ENCODE measurements at regions not wholly inside any gene's neighbourhood (a gene's known extent, or its start where the extent isn't known, plus 50 kb on each side); places are given as distances from the start of the nearest gene placed in this dataset.

DNA sequence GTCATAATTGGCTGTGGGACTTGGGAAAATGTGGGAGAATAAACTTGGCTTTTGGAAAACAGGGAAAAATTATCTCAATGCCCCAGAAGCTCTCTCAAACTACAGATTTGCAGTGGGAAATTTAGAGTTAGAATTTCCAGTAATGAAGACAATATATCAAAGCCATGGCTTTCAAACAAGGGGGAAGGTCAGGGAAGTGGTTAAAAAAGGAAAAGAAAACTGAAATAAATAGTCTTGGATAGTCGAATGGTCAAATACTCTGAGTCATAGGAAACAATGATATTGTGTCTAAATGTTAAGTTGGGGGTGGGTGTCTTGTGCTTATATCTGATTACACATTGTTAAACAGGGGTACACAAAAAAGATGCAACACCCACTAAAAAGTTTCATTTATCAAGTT lies 272.4 kb upstream of the COL8A1 start:
- Histone ChIP-seq H2AFZ (ENCODE audit: low read length) (no peak overlapping the region), H3K36me3 (replicated peaks in 1 of 2; ENCODE audit: control insufficient read depth in 1 of 2, insufficient read depth in 2 of 2, low read length in 2 of 2) (no peaks in the 10 kb centered on the region), H3K9me3 (ENCODE audit: low read length) (no peaks in the 10 kb centered on the region), H3K4me1 (ENCODE audit: insufficient read depth, low read length) (no peaks in the 10 kb centered on the region), H3K4me2 (ENCODE audit: low read depth, low read length) (no peak overlapping the region), H3K27ac (ENCODE audit: extremely low read length, insufficient read depth, low read length) (no peak overlapping the region), H3K79me2 (ENCODE audit: insufficient read depth, low read length) (no peaks in the 10 kb centered on the region), H3K27me3 (ENCODE audit: control insufficient read depth in 1 of 2, insufficient read depth in 2 of 2, low read length in 2 of 2) (no peaks in the 10 kb centered on the region), H3K4me3 (replicated peaks in 1 of 3; ENCODE audit: insufficient read depth in 1 of 3, low read depth in 2 of 3, low read length in 3 of 3) (no peak overlapping the region), H3K9ac (ENCODE audit: insufficient read depth, low read depth, low read length) (no peak overlapping the region), H4K20me1 (ENCODE audit: insufficient read depth, low read length) (no peaks in the 10 kb centered on the region)
- ChIA-PET CTCF (ENCODE audit: low intra/inter-chr PET ratio, low total read pairs) (no interaction called here), POLR2A (no interaction called here)
- in situ Hi-C loops (cut with HindIII; ENCODE audit: extremely low pct_ligation_motif_present, low pct_unique_long_range_greater_than_20kb), result no loop called here
- BruUV-seq (replicated peaks), result no TSS peak
- no peak for ATAC-seq
- intact Hi-C loops (cut with micrococcal nuclease; ENCODE audit: unreplicated experiment), result no loop called here
- FAIRE-seq, result no peak
- DNase-seq (ENCODE audit: low spot score), result no peak
- TF ChIP-seq PHF21A (CRISPR knock-in tag; IDR thresholded peaks at IDR 0.05), result no peak
- WGBS (ENCODE audit: low lambda C conversion rate), result 0% methylated on average over 1 of the region's 1 CpG

DNA sequence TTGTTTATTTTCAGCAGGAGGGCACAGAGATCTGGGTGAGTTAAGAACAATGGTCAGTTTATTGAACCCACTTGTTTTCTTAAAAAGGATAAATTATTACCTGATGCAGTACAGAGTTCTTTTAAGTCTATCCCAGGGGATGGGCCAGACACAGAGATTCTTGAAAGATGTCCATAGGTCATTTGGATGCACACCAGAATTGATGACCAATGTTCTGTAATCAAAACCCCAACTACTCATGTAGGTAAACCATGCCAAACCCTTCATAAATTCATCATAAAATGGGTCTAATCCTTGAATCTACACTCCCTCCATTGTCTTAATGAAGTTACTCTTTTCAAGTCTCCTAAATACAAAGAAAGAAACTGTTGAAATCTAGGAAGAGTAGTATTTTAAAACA lies 273.0 kb upstream of the COL8A1 start:
- no TSS peak for BruUV-seq (replicated peaks)
- ATAC-seq, result no peak
- CTCF ChIA-PET (ENCODE audit: low intra/inter-chr PET ratio, low total read pairs), result no interaction called here
- Histone ChIP-seq H3K79me2 (ENCODE audit: insufficient read depth, low read length) (no peaks in the 10 kb centered on the region), H3K36me3 (replicated peaks in 1 of 2; ENCODE audit: control insufficient read depth in 1 of 2, insufficient read depth in 2 of 2, low read length in 2 of 2) (no peaks in the 10 kb centered on the region), H3K4me1 (ENCODE audit: insufficient read depth, low read length) (no peaks in the 10 kb centered on the region), H3K4me3 (replicated peaks in 1 of 3; ENCODE audit: insufficient read depth in 1 of 3, low read depth in 2 of 3, low read length in 3 of 3) (no peak overlapping the region), H2AFZ (ENCODE audit: low read length) (no peak overlapping the region), H3K27ac (ENCODE audit: extremely low read length, insufficient read depth, low read length) (no peak overlapping the region), H3K27me3 (ENCODE audit: control insufficient read depth in 1 of 2, insufficient read depth in 2 of 2, low read length in 2 of 2) (no peaks in the 10 kb centered on the region), H3K4me2 (ENCODE audit: low read depth, low read length) (no peak overlapping the region), H4K20me1 (ENCODE audit: insufficient read depth, low read length) (no peaks in the 10 kb centered on the region), H3K9me3 (ENCODE audit: low read length) (no peaks in the 10 kb centered on the region), H3K9ac (ENCODE audit: insufficient read depth, low read depth, low read length) (no peak overlapping the region)
- POLR2A ChIA-PET, result no interaction called here
- FAIRE-seq, result no peak
- in situ Hi-C loops (cut with HindIII; ENCODE audit: extremely low pct_ligation_motif_present, low pct_unique_long_range_greater_than_20kb), result no loop called here
- DNase-seq (ENCODE audit: low spot score), result no peak
- intact Hi-C loops (cut with micrococcal nuclease; ENCODE audit: unreplicated experiment), result no loop called here
- TF ChIP-seq PHB2 (IDR thresholded peaks at IDR 0.05; ENCODE audit: partially characterized antibody) (no peak), ZNF33B (CRISPR knock-in tag; IDR thresholded peaks at IDR 0.05) (no peak), GATAD2A (CRISPR knock-in tag; IDR thresholded peaks at IDR 0.05) (no peak), STAG1 (CRISPR knock-in tag; IDR thresholded peaks at IDR 0.05) (no peak), MED1 (CRISPR knock-in tag; IDR thresholded peaks at IDR 0.05) (no peak), CHCHD3 (CRISPR knock-in tag; IDR thresholded peaks at IDR 0.05) (no peak), MTF1 (CRISPR knock-in tag; IDR thresholded peaks at IDR 0.05) (no peak), ZNF430 (CRISPR knock-in tag; IDR thresholded peaks at IDR 0.05) (no peak), STAT6 (CRISPR knock-in tag; IDR thresholded peaks at IDR 0.05; ENCODE audit: borderline replicate concordance) (no peak)
- TF ChIP-seq, protein P1, sequence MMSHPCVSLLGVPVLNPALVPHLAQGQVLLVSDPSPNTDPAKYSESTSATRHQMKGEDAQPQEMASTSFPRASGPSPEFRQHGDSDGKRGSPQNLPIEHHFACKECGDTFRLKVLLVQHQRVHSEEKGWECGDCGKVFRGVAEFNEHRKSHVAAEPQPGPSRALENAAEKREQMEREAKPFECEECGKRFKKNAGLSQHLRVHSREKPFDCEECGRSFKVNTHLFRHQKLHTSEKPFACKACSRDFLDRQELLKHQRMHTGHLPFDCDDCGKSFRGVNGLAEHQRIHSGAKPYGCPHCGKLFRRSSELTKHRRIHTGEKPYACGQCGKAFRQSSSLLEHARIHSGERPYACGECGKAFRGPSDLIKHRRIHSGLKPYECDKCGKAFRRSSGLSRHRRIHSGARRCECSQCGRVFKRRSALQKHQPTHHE (CRISPR knock-in tag; IDR thresholded peaks at IDR 0.05; ENCODE audit: borderline replicate concordance), result no peak
- TF ChIP-seq, protein P2, sequence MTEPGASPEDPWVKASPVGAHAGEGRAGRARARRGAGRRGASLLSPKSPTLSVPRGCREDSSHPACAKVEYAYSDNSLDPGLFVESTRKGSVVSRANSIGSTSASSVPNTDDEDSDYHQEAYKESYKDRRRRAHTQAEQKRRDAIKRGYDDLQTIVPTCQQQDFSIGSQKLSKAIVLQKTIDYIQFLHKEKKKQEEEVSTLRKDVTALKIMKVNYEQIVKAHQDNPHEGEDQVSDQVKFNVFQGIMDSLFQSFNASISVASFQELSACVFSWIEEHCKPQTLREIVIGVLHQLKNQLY (CRISPR knock-in tag; IDR thresholded peaks at IDR 0.05), result no peak
- TF ChIP-seq, protein P3, sequence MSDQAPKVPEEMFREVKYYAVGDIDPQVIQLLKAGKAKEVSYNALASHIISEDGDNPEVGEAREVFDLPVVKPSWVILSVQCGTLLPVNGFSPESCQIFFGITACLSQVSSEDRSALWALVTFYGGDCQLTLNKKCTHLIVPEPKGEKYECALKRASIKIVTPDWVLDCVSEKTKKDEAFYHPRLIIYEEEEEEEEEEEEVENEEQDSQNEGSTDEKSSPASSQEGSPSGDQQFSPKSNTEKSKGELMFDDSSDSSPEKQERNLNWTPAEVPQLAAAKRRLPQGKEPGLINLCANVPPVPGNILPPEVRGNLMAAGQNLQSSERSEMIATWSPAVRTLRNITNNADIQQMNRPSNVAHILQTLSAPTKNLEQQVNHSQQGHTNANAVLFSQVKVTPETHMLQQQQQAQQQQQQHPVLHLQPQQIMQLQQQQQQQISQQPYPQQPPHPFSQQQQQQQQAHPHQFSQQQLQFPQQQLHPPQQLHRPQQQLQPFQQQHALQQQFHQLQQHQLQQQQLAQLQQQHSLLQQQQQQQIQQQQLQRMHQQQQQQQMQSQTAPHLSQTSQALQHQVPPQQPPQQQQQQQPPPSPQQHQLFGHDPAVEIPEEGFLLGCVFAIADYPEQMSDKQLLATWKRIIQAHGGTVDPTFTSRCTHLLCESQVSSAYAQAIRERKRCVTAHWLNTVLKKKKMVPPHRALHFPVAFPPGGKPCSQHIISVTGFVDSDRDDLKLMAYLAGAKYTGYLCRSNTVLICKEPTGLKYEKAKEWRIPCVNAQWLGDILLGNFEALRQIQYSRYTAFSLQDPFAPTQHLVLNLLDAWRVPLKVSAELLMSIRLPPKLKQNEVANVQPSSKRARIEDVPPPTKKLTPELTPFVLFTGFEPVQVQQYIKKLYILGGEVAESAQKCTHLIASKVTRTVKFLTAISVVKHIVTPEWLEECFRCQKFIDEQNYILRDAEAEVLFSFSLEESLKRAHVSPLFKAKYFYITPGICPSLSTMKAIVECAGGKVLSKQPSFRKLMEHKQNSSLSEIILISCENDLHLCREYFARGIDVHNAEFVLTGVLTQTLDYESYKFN (CRISPR knock-in tag; conservative IDR thresholded peaks at IDR 0.05), result no peak

Data from HepG2 (cell line).